Neural progenitor cell (in vitro differentiated cells): ENCODE measurements at regions not wholly inside any gene's neighbourhood (a gene's known extent, or its start where the extent isn't known, plus 50 kb on each side); places are given as distances from the start of the nearest gene placed in this dataset.
"Not testable (repeated sequence)": the region's sequence is repeated elsewhere in the genome, so short reads cannot be mapped to it uniquely, and the experiment has no call there.

ENCODE experiments used
- DNase-seq: peaks from one replicate; pipeline ENCODE4 v3.0.0-alpha.2; 2016; ENCODE audit warnings: low spot score
- H2AFZ ChIP-seq: fragments of 200-600 bp; sonication (generic); replicated peaks from 2 replicates; pipeline ENCODE4 v1.6.1; 2016; ENCODE audit warnings: antibody characterized with exemption
- H3F3A ChIP-seq: fragments of 200-600 bp; sonication (generic); 2 replicates; pipeline ENCODE4 v1.6.1; 2016; ENCODE audit warnings: antibody characterized with exemption, low read depth
- H3K27ac ChIP-seq: fragments of 200-600 bp; sonication (generic); 2 replicates; pipeline ENCODE4 v1.5.1; 2016; ENCODE audit warnings: mild to moderate bottlenecking
- H3K27me3 ChIP-seq: fragments of 200-600 bp; sonication (generic); 2 replicates; pipeline ENCODE4 v1.6.1; 2016; ENCODE audit warnings: mild to moderate bottlenecking, moderate library complexity
- H3K36me3 ChIP-seq: fragments of 200-600 bp; sonication (generic); 2 replicates; pipeline ENCODE4 v1.5.1; 2016
- H3K4me1 ChIP-seq: fragments of 200-600 bp; sonication (generic); 2 replicates; pipeline ENCODE4 v1.6.1; 2016; ENCODE audit warnings: mixed run types
- H3K4me2 ChIP-seq: fragments of 200-600 bp; sonication (generic); 2 replicates; pipeline ENCODE4 v1.6.1; 2016
- H3K4me3 ChIP-seq: fragments of 200-600 bp; sonication (generic); 2 replicates; pipeline ENCODE4 v1.5.1; 2016
- H3K79me2 ChIP-seq: fragments of 200-600 bp; sonication (generic); 2 replicates; pipeline ENCODE4 v1.6.1; 2016; ENCODE audit warnings: low read depth
- H3K9ac ChIP-seq: fragments of 200-600 bp; sonication (generic); 2 replicates; pipeline ENCODE4 v1.6.1; 2016
- H3K9me3 ChIP-seq: fragments of 200-600 bp; sonication (generic); 2 replicates; pipeline ENCODE4 v1.5.1; 2016; ENCODE audit warnings: low read depth
- H4K20me1 ChIP-seq: fragments of 200-600 bp; sonication (generic); 2 replicates; pipeline ENCODE4 v1.6.1; 2016; ENCODE audit warnings: low read depth
- H3K27ac Mint-ChIP-seq: 3 replicates; pipeline ENCODE4 v1.8.0; 2021; ENCODE audit warnings: mixed read lengths
- H3K27me3 Mint-ChIP-seq: 2 replicates; pipeline ENCODE4 v1.8.0; 2022; ENCODE audit warnings: low read depth, mild to moderate bottlenecking, inconsistent platforms, moderate library complexity, mixed read lengths; ENCODE audit not compliant: insufficient read depth
- H3K36me3 Mint-ChIP-seq: 3 replicates; pipeline ENCODE4 v1.8.0; 2021; ENCODE audit warnings: mixed read lengths
- H3K4me1 Mint-ChIP-seq: 3 replicates; pipeline ENCODE4 v1.8.0; 2021; ENCODE audit warnings: mixed read lengths
- H3K4me3 Mint-ChIP-seq: 3 replicates; pipeline ENCODE4 v1.8.0; 2021; ENCODE audit warnings: mild to moderate bottlenecking, moderate library complexity, mixed read lengths
- H3K9me3 Mint-ChIP-seq: 3 replicates; pipeline ENCODE4 v1.8.0; 2020; ENCODE audit warnings: mixed read lengths
- CTCF ChIP-seq: fragments of 200-600 bp; sonication (generic); IDR thresholded peaks from 2 replicates; pipeline ENCODE4 v1.5.1; 2017; ENCODE audit warnings: antibody characterized with exemption, mild to moderate bottlenecking
- EZH2 ChIP-seq: fragments of 200-600 bp; sonication (generic); IDR thresholded peaks from 2 replicates; pipeline ENCODE4 v1.6.1; 2017; ENCODE audit warnings: antibody characterized with exemption, mild to moderate bottlenecking, moderate library complexity
- EZH2phosphoT487 ChIP-seq: fragments of 200-600 bp; sonication (generic); IDR thresholded peaks from 2 replicates; pipeline ENCODE4 v1.6.1; 2017; ENCODE audit warnings: antibody characterized with exemption

DNA sequence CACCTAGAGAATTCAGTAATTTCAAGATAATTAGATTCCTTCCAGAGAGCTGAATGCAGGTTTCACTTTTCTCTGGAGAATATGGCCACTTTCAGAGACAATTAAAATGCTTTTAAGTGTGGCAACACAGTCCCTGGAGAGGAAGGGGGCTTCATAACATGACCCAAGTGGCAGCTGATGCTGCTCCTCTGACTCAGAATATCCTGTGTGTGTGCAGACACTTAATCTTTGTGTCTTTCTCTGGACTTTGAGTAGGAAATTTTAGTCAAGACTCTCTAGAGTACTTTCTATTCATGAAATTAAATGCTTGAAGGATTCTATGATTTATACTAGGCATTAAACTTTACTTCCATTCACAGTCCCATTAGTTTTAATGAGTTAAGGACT lies 64.1 kb upstream of the CDC42EP3 start:
- H3F3A ChIP-seq, DNase-seq, H3K79me2 ChIP-seq, H3K4me2 ChIP-seq, H3K27ac ChIP-seq, H3K27me3 Mint-ChIP-seq, H3K4me3 Mint-ChIP-seq, H2AFZ ChIP-seq, H3K4me1 ChIP-seq, H3K9me3 ChIP-seq, H3K9ac ChIP-seq, H3K27me3 ChIP-seq, H3K36me3 ChIP-seq, H4K20me1 ChIP-seq, H3K27ac Mint-ChIP-seq, H3K9me3 Mint-ChIP-seq, H3K36me3 Mint-ChIP-seq, H3K4me3 ChIP-seq: not testable (repeated sequence)
- H3K4me1 Mint-ChIP-seq = peaks cover 22% of the 10 kb centered on the region

- no peaks in the 10 kb centered on the region for H3K79me2 ChIP-seq
- DNase-seq = no peak
- H3K27ac ChIP-seq = no peak overlapping the region
- H3K4me1 Mint-ChIP-seq = peaks cover 22% of the 10 kb centered on the region
- no peaks in the 10 kb centered on the region for H3K27me3 Mint-ChIP-seq
- H3K4me3 ChIP-seq = no peak overlapping the region
- H3K36me3 ChIP-seq = no peaks in the 10 kb centered on the region
- H2AFZ ChIP-seq = no peak overlapping the region
- H3K4me2 ChIP-seq = no peak overlapping the region
- no peak overlapping the region for H3K27ac Mint-ChIP-seq
- TF ChIP-seq EZH2 = no peak
- no peak for TF ChIP-seq EZH2phosphoT487
- TF ChIP-seq CTCF = no peak
- peaks cover 2% of the 10 kb centered on the region for H3K9me3 Mint-ChIP-seq
- no peak overlapping the region for H3K4me3 Mint-ChIP-seq
- H3K27me3 ChIP-seq = no peaks in the 10 kb centered on the region
- H3F3A ChIP-seq = peaks cover 5% of the 10 kb centered on the region
- no peaks in the 10 kb centered on the region for H3K9me3 ChIP-seq
- no peaks in the 10 kb centered on the region for H4K20me1 ChIP-seq
- H3K9ac ChIP-seq = no peak overlapping the region
- H3K36me3 Mint-ChIP-seq = no peaks in the 10 kb centered on the region
- peaks cover 6% of the 10 kb centered on the region for H3K4me1 ChIP-seq
These were observed 66.1 kb upstream of the CDC42EP3 start for GRCh38 chr2:37737507-37737906.

DNA sequence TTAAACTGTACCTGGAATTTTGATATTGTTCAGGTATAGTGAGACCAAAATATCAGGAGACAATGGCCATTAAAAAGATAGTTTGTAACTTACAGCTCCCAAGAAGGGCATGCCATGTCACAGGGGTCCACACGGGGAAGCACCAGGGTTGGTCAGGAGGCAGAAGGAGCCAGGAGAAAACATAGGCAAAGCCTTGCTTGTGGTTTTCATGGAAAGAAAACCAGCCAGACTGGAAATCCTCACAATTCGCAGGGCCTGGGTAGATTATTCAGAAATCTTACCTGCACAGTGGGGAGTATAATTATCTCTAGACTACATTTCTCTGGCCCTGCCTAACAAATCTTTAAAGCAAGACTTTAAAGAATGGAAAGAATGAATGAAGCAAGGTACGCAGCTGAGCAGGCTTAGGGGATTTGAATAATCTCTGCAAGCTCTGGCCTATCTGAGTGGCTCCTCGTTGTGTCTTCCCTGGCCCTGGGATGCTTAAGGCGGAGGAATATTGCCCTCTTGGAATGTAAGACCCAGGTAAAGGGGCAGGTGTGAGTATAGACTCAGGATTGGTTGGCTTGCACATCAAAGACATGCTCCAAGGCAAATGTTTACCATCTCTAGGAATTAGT lies 66.9 kb upstream of the CDC42EP3 start:
- no peaks in the 10 kb centered on the region for H3K36me3 ChIP-seq
- no peak overlapping the region for H2AFZ ChIP-seq
- no peaks in the 10 kb centered on the region for H4K20me1 ChIP-seq
- Mint-ChIP-seq H3K4me3 (no peak overlapping the region), H3K27ac (no peak overlapping the region), H3K4me1 (peaks cover 16% of the 10 kb centered on the region), H3K27me3 (no peaks in the 10 kb centered on the region), H3K9me3 (peaks cover 2% of the 10 kb centered on the region), H3K36me3 (no peaks in the 10 kb centered on the region)
- no peaks in the 10 kb centered on the region for H3K79me2 ChIP-seq
- H3K27me3 ChIP-seq = no peaks in the 10 kb centered on the region
- no peaks in the 10 kb centered on the region for H3K9me3 ChIP-seq
- no peak for TF ChIP-seq CTCF
- no peak for TF ChIP-seq EZH2phosphoT487
- no peak for TF ChIP-seq EZH2
- H3K27ac ChIP-seq = no peak overlapping the region
- no peak overlapping the region for H3K9ac ChIP-seq
- H3K4me3 ChIP-seq = no peak overlapping the region
- no peak overlapping the region for H3K4me2 ChIP-seq
- DNase-seq = peak; percentile 7
- peaks cover 6% of the 10 kb centered on the region for H3K4me1 ChIP-seq
- H3F3A ChIP-seq = peaks cover 5% of the 10 kb centered on the region

- no peak for DNase-seq
- Histone ChIP-seq H3K9ac (no peak overlapping the region), H4K20me1 (no peaks in the 10 kb centered on the region), H3F3A (peaks cover under 1% of the 10 kb centered on the region), H3K4me1 (no peaks in the 10 kb centered on the region), H3K4me3 (no peak overlapping the region), H3K79me2 (no peaks in the 10 kb centered on the region), H3K27me3 (no peaks in the 10 kb centered on the region), H3K4me2 (no peak overlapping the region), H3K9me3 (no peaks in the 10 kb centered on the region), H3K27ac (no peak overlapping the region), H2AFZ (no peak overlapping the region), H3K36me3 (no peaks in the 10 kb centered on the region)
- Mint-ChIP-seq H3K4me3 (no peak overlapping the region), H3K27ac (no peak overlapping the region), H3K4me1 (peaks cover 8% of the 10 kb centered on the region), H3K27me3 (no peaks in the 10 kb centered on the region), H3K9me3 (peaks cover 2% of the 10 kb centered on the region), H3K36me3 (no peaks in the 10 kb centered on the region)
- TF ChIP-seq EZH2phosphoT487 (no peak), CTCF (no peak), EZH2 (no peak)
These were observed 67.7 kb upstream of the CDC42EP3 start for GRCh38 chr2:37739153-37739552.
